Pancreas (tissue), 10 donors: ENCODE measurements at regions not wholly inside any gene's neighbourhood (a gene's known extent, or its start where the extent isn't known, plus 50 kb on each side); places are given as distances from the start of the nearest gene placed in this dataset.

Experiments
- ATAC-seq, 4 donors: fragments of 200-7000 bp; cut with Tn5 transposase; one replicate each; pipeline versions ENCODE4 v1.8.0 to v1.9.1; 2020; ENCODE audit warnings: mild to moderate bottlenecking in 4 of 4, moderate library complexity in 4 of 4
- DNase-seq, 6 donors: peaks; one replicate each; pipeline ENCODE4 v3.0.0-alpha.2; 2020
- FAIRE-seq: peaks from 2 replicates; lab custom pipeline; 2012; peaks lifted over from hg19 to GRCh38; lab: Jason Lieb, UNC
- H3K27ac ChIP-seq, 4 donors: fragments of 200-600 bp; sonication (generic); 1 replicate in 3 of 4; 2 replicates in 1 of 4; pipeline versions ENCODE4 v1.5.0 to v1.8.0; 2020
- H3K27me3 ChIP-seq, 4 donors: fragments of 200-600 bp; one replicate each; pipeline ENCODE4 v1.8.0; 2021
- H3K36me3 ChIP-seq, 3 donors: fragments of 200-600 bp; sonication (generic) in 1 of 3; one replicate each; pipeline versions ENCODE4 v1.5.0 to v1.8.0; 2020 to 2021
- H3K4me1 ChIP-seq, 3 donors: fragments of 200-600 bp; one replicate each; pipeline ENCODE4 v1.8.0; 2021
- H3K4me3 ChIP-seq, 4 donors: fragments of 200-600 bp; sonication (generic) in 2 of 4; one replicate each; pipeline versions ENCODE4 v1.5.0 to v1.8.0; 2020 to 2021
- H3K9me3 ChIP-seq, 4 donors: fragments of 200-600 bp; one replicate each; pipeline ENCODE4 v1.8.0; 2021
- WGBS, 2 donors: extraction: QIAGEN DNeasy Blood & Tissue Kit; methylation state at CpG; one replicate each; pipeline ENCODE4 v1.1.7; 2013; 5-methylcytosine and 5-hydroxymethylcytosine counted together
- intact Hi-C, 3 donors: fragments of 100-400 bp; cut with DNase I; formaldehyde crosslinking; loops; one replicate each; pipeline versions ENCODE4 v1.11.1 to v1.14.2; 2022
- TF ChIP-seq, protein P1 (sequence below), 4 donors: fragments of 200-600 bp; sonication (generic) in 3 of 4; IDR thresholded peaks; one replicate each; pipeline versions ENCODE4 v1.5.0 to v1.8.0; 2021; ENCODE audit warnings: antibody characterized with exemption in 4 of 4
- donor health status: healthy with polysubstance abuse.
- donor health status: DM: no; HTN: no; CAD: no; lungs with moderate emphysema.
- donor health status: DM: no; HTN: no; CAD: no.
- donor health status: control.
- donor health status: control.
- donor health status: Bipolar disorder and iron deficiency.
- donor health status: DM: yes; HTN: yes; CAD: no.
- donor health status: DM: no; HTN: no; CAD: no.
- donor health status: DM: no; HTN: no; CAD: no.
- donor health status: DM: yes; HTN: yes; CAD: no.

DNA sequence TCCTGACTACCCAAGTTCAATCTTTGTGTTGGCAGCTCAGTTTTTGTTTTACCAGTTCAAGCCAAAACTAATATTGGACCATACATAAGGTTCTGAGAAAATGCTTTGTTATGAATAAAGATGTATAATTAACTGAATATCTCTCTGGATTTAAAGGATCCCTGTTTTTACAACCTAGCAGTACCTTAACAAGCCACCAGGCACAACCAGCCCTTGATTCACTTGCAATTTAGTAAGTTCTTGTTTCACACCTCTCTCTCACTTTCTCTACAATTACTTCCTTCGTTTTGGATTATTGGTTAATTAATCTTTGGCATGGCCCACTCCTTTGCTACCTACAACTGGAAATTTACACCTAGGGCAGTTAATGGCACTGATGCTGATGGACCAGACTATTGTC, 531.9 kb downstream of the SQOR start:
- TF ChIP-seq, protein P1, sequence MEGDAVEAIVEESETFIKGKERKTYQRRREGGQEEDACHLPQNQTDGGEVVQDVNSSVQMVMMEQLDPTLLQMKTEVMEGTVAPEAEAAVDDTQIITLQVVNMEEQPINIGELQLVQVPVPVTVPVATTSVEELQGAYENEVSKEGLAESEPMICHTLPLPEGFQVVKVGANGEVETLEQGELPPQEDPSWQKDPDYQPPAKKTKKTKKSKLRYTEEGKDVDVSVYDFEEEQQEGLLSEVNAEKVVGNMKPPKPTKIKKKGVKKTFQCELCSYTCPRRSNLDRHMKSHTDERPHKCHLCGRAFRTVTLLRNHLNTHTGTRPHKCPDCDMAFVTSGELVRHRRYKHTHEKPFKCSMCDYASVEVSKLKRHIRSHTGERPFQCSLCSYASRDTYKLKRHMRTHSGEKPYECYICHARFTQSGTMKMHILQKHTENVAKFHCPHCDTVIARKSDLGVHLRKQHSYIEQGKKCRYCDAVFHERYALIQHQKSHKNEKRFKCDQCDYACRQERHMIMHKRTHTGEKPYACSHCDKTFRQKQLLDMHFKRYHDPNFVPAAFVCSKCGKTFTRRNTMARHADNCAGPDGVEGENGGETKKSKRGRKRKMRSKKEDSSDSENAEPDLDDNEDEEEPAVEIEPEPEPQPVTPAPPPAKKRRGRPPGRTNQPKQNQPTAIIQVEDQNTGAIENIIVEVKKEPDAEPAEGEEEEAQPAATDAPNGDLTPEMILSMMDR (IDR thresholded peaks at IDR 0.05) = peak in 1 of 4 donors; percentile 8
- intact Hi-C loops = no loop called here

DNA sequence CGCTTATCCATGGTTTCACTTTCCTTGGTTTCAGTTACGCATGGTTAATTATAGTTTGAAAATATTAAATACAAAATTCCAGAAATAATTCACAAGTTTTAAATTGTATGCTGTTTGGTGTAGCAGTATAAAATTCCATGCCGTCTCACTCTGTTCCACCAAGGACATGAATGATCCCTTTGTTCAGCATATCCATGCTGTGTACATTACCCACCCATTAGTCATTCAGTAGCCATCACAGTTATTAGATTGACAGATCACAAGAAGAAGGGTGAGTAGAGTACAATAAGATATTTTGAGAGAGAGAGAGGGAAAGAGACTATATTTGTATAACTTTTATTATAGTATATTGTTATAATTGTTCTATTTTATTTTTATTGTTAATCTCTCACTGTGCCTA, 535.5 kb downstream of the SQOR start:
- H3K9me3 ChIP-seq = no peaks in the 10 kb centered on the region
- ATAC-seq (no peak), FAIRE-seq (no peak), DNase-seq (no peak)
- intact Hi-C loops = no loop called here
- 78 to 80% methylated on average over 3 of the region's 3 CpGs for WGBS, 2 donors
- no peaks in the 10 kb centered on the region for H3K36me3 ChIP-seq
- H3K4me1 ChIP-seq = no peaks in the 10 kb centered on the region
- TF ChIP-seq, protein P1 (IDR thresholded peaks at IDR 0.05) = no peak
- H3K27me3 ChIP-seq = no peaks in the 10 kb centered on the region
- no peak overlapping the region for H3K4me3 ChIP-seq
- H3K27ac ChIP-seq = no peak overlapping the region

More for the DNA sequence above, 531.9 kb downstream of the SQOR start:
- Histone ChIP-seq H3K27ac (no peak overlapping the region), H3K4me3 (no peak overlapping the region), H3K4me1 (no peaks in the 10 kb centered on the region), H3K27me3 (no peaks in the 10 kb centered on the region), H3K9me3 (no peaks in the 10 kb centered on the region), H3K36me3 (no peaks in the 10 kb centered on the region)
- no peak for DNase-seq
- FAIRE-seq = no peak
- 25 to 38% methylated on average over 1 of the region's 1 CpG for WGBS, 2 donors
- no peak for ATAC-seq

DNA sequence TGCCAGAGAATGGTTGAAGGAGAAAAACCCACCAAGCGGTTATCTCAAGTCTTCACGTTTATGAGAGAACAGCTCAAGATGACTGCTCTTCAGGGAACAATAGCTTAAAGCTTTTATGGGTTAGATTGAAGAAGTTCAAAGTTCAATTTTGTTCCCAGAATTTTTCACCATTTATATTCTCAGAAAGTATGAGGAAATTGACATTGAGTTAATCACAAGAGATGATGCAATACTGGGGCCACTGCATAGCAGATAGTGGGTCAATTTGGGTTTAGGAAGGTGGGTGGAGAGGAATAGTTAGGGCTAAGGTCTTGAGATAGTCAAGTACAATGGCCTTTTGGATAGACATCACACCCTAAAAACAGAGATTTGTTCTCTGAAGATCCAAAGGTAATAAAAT, 539.3 kb downstream of the SQOR start:
- no peak overlapping the region for H3K27ac ChIP-seq
- H3K4me1 ChIP-seq = no peaks in the 10 kb centered on the region
- H3K36me3 ChIP-seq = no peaks in the 10 kb centered on the region
- ATAC-seq (no peak), FAIRE-seq (no peak), DNase-seq (no peak)
- H3K4me3 ChIP-seq = no peak overlapping the region
- WGBS, 2 donors = 78 to 87% methylated on average over 2 of the region's 2 CpGs
- intact Hi-C loops = no loop called here
- TF ChIP-seq, protein P1 (IDR thresholded peaks at IDR 0.05) = no peak
- no peaks in the 10 kb centered on the region for H3K9me3 ChIP-seq
- no peaks in the 10 kb centered on the region for H3K27me3 ChIP-seq

- Histone ChIP-seq H3K9me3 (no peaks in the 10 kb centered on the region), H3K4me1 (no peaks in the 10 kb centered on the region), H3K4me3 (no peak overlapping the region), H3K36me3 (no peaks in the 10 kb centered on the region), H3K27me3 (no peaks in the 10 kb centered on the region), H3K27ac (no peak overlapping the region)
- TF ChIP-seq, protein P1 (IDR thresholded peaks at IDR 0.05) = no peak
- intact Hi-C loops = no loop called here
- WGBS, 2 donors = 84 to 85% methylated on average over 2 of the region's 2 CpGs
- FAIRE-seq (no peak), ATAC-seq (no peak), DNase-seq (no peak)
These were observed 542.4 kb downstream of the SQOR start for GRCh38 chr15:46177219-46177618.

DNA sequence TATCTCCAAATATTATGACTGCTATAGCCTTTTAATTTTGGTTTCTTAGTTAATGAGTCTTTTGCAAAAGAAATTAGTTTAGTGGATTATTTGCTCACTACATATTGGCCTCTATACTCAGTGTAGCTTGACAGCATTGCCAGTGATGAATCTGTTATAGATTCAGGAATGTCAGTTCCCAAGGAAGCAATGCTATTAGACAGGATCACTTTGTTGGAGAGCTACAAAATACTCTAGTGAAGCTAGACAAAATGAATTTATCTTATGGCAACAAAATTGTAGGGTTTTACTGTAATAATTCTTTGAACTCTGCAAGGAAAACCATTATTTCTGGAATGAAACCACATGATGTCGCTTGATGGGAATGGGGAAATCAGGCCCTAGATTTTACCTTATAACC, 543.3 kb downstream of the SQOR start:
- Histone ChIP-seq H3K27me3 (no peaks in the 10 kb centered on the region), H3K27ac (no peak overlapping the region), H3K9me3 (no peaks in the 10 kb centered on the region), H3K36me3 (no peaks in the 10 kb centered on the region), H3K4me1 (no peaks in the 10 kb centered on the region), H3K4me3 (no peak overlapping the region)
- TF ChIP-seq, protein P1 (IDR thresholded peaks at IDR 0.05) = no peak
- DNase-seq = no peak
- no peak for FAIRE-seq
- intact Hi-C loops = no loop called here
- 91 to 92% methylated on average over 1 of the region's 1 CpG for WGBS, 2 donors
- ATAC-seq = no peak
